Transverse colon (tissue), 4 donors: ENCODE measurements at regions not wholly inside any gene's neighbourhood (a gene's known extent, or its start where the extent isn't known, plus 50 kb on each side); places are given as distances from the start of the nearest gene placed in this dataset.
"Not testable (repeated sequence)": the region's sequence is repeated elsewhere in the genome, so short reads cannot be mapped to it uniquely, and the experiment has no call there.

Experiments
- EP300 ChIP-seq: sonication (generic); formaldehyde crosslinking; IDR thresholded peaks from one replicate; pipeline ENCODE4 v1.6.1; 2017; ENCODE audit warnings: antibody characterized with exemption, low read depth
- POLR2A ChIP-seq: fragments of 450-650 bp; IDR thresholded peaks from one replicate; pipeline ENCODE4 v1.6.1; 2016; ENCODE audit warnings: antibody characterized with exemption, mild to moderate bottlenecking, moderate library complexity
- POLR2AphosphoS5 ChIP-seq, 3 donors: sonication (generic); formaldehyde crosslinking; IDR thresholded peaks; one replicate each; pipeline ENCODE4 v1.6.1; 2016; ENCODE audit warnings: antibody characterized with exemption in 3 of 3
- TF ChIP-seq, protein P1 (sequence below), 5 experiments: fragments of 200-600 bp in 3 of 5; fragments of 450-650 bp in 2 of 5; sonication (generic) in 3 of 5; IDR thresholded peaks; 1 replicate in 2 of 5; 2 replicates in 3 of 5; pipeline ENCODE4 v1.5.1; 2016 to 2017; ENCODE audit warnings: antibody characterized with exemption in 5 of 5, inconsistent platforms in 3 of 5, mild to moderate bottlenecking in 2 of 5, moderate library complexity in 1 of 5

DNA sequence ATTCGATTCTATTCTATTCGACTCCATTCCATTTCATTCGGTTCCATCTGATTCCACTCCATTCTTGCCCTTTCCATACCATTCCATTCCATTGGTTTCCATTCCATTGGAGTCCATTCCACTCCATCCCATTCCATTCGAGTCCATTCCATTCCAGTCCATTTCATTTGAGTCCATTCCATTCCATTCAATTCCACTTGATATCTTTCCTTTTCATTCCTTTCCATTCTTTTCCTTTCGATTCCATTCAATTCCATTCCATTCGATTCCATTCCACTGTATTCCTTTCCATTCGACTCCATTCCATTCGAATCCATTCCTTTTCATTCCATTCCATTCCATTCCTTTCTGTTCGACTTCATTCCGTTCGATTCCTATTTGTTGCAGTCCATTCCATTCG is 2591.8 kb upstream of the TPTE start:
- TF ChIP-seq, protein P1, sequence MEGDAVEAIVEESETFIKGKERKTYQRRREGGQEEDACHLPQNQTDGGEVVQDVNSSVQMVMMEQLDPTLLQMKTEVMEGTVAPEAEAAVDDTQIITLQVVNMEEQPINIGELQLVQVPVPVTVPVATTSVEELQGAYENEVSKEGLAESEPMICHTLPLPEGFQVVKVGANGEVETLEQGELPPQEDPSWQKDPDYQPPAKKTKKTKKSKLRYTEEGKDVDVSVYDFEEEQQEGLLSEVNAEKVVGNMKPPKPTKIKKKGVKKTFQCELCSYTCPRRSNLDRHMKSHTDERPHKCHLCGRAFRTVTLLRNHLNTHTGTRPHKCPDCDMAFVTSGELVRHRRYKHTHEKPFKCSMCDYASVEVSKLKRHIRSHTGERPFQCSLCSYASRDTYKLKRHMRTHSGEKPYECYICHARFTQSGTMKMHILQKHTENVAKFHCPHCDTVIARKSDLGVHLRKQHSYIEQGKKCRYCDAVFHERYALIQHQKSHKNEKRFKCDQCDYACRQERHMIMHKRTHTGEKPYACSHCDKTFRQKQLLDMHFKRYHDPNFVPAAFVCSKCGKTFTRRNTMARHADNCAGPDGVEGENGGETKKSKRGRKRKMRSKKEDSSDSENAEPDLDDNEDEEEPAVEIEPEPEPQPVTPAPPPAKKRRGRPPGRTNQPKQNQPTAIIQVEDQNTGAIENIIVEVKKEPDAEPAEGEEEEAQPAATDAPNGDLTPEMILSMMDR (IDR thresholded peaks at IDR 0.05) = not testable (repeated sequence)
- TF ChIP-seq POLR2A; POLR2AphosphoS5 (IDR thresholded peaks at IDR 0.05); EP300: not testable (repeated sequence)
